ENCODE measurements at regions not wholly inside any gene's neighbourhood (a gene's known extent, or its start where the extent isn't known, plus 50 kb on each side); places are given as distances from the start of the nearest gene placed in this dataset.

- Histone ChIP-seq H3K4me3 (ENCODE audit: low read length, poor library complexity, severe bottlenecking) (no peak overlapping the region), H3K27me3 (ENCODE audit: insufficient read depth, low read length, poor library complexity, severe bottlenecking) (no peaks in the 10 kb centered on the region), H3K9ac (ENCODE audit: low read depth, low read length, poor library complexity, severe bottlenecking) (no peak overlapping the region)
Observed at GRCh38 chr2:228698963-228699362, 517.5 kb upstream of the SPHKAP start.

GRCh38 chr2:228697456-228697855, 516.0 kb upstream of the SPHKAP start:
- no peak overlapping the region for H2AFZ ChIP-seq (ENCODE audit: low read length)
- no peak for TF ChIP-seq EZH2phosphoT487 (IDR thresholded peaks at IDR 0.05; ENCODE audit: borderline replicate concordance)
- TF ChIP-seq CTCF (conservative IDR thresholded peaks at IDR 0.05; ENCODE audit: low read length) = no peak
- no peak overlapping the region for H3K4me3 ChIP-seq (ENCODE audit: low read length, poor library complexity, severe bottlenecking)
- H4K20me1 ChIP-seq (ENCODE audit: insufficient read depth, low read length, poor library complexity, severe bottlenecking) = no peaks in the 10 kb centered on the region
- no peak overlapping the region for H3K9ac ChIP-seq (ENCODE audit: low read depth, low read length, poor library complexity, severe bottlenecking)
- H3K9me2 ChIP-seq (replicated peaks; ENCODE audit: low read depth, low read length) = no peaks in the 10 kb centered on the region
- H3F3A ChIP-seq (ENCODE audit: low read depth) = no peaks in the 10 kb centered on the region
- no peak overlapping the region for H3K4me2 ChIP-seq (ENCODE audit: low read depth, low read length, poor library complexity, severe bottlenecking)
- H3K79me2 ChIP-seq (ENCODE audit: insufficient read depth, low read length) = no peaks in the 10 kb centered on the region
- H3K36me3 ChIP-seq (ENCODE audit: insufficient read depth, low read length) = no peaks in the 10 kb centered on the region
- no peaks in the 10 kb centered on the region for H3K9me3 ChIP-seq (ENCODE audit: insufficient read depth, low read depth, low read length)
- no peaks in the 10 kb centered on the region for H3K4me1 ChIP-seq (ENCODE audit: insufficient read depth, low read length, poor library complexity, severe bottlenecking)
- no peaks in the 10 kb centered on the region for H3K27me3 ChIP-seq (ENCODE audit: insufficient read depth, low read length, poor library complexity, severe bottlenecking)

More at GRCh38 chr2:228698963-228699362, 517.5 kb upstream of the SPHKAP start:
- Histone ChIP-seq H3K79me2 (ENCODE audit: insufficient read depth, low read length) (no peaks in the 10 kb centered on the region), H3K36me3 (ENCODE audit: insufficient read depth, low read length) (no peaks in the 10 kb centered on the region), H2AFZ (ENCODE audit: low read length) (no peak overlapping the region), H3K4me1 (ENCODE audit: insufficient read depth, low read length, poor library complexity, severe bottlenecking) (no peaks in the 10 kb centered on the region), H3K9me2 (replicated peaks; ENCODE audit: low read depth, low read length) (no peaks in the 10 kb centered on the region), H3F3A (ENCODE audit: low read depth) (no peaks in the 10 kb centered on the region), H3K4me2 (ENCODE audit: low read depth, low read length, poor library complexity, severe bottlenecking) (no peak overlapping the region), H4K20me1 (ENCODE audit: insufficient read depth, low read length, poor library complexity, severe bottlenecking) (no peaks in the 10 kb centered on the region), H3K9me3 (ENCODE audit: insufficient read depth, low read depth, low read length) (no peaks in the 10 kb centered on the region)
- TF ChIP-seq EZH2phosphoT487 (IDR thresholded peaks at IDR 0.05; ENCODE audit: borderline replicate concordance) (no peak), CTCF (conservative IDR thresholded peaks at IDR 0.05; ENCODE audit: low read length) (no peak)

GRCh38 chr2:228690681-228691080, 509.2 kb upstream of the SPHKAP start:
- Histone ChIP-seq H3K9me3 (ENCODE audit: insufficient read depth, low read depth, low read length) (no peaks in the 10 kb centered on the region), H3F3A (ENCODE audit: low read depth) (no peaks in the 10 kb centered on the region), H3K9ac (ENCODE audit: low read depth, low read length, poor library complexity, severe bottlenecking) (no peak overlapping the region), H3K27me3 (ENCODE audit: insufficient read depth, low read length, poor library complexity, severe bottlenecking) (no peaks in the 10 kb centered on the region), H3K9me2 (replicated peaks; ENCODE audit: low read depth, low read length) (no peaks in the 10 kb centered on the region), H2AFZ (ENCODE audit: low read length) (no peak overlapping the region), H3K4me2 (ENCODE audit: low read depth, low read length, poor library complexity, severe bottlenecking) (no peak overlapping the region), H4K20me1 (ENCODE audit: insufficient read depth, low read length, poor library complexity, severe bottlenecking) (no peaks in the 10 kb centered on the region), H3K79me2 (ENCODE audit: insufficient read depth, low read length) (no peaks in the 10 kb centered on the region), H3K4me1 (ENCODE audit: insufficient read depth, low read length, poor library complexity, severe bottlenecking) (no peaks in the 10 kb centered on the region), H3K4me3 (ENCODE audit: low read length, poor library complexity, severe bottlenecking) (no peak overlapping the region), H3K36me3 (ENCODE audit: insufficient read depth, low read length) (no peaks in the 10 kb centered on the region)
- TF ChIP-seq CTCF (conservative IDR thresholded peaks at IDR 0.05; ENCODE audit: low read length) (no peak), EZH2phosphoT487 (IDR thresholded peaks at IDR 0.05; ENCODE audit: borderline replicate concordance) (no peak)

All from Loucy (cell line).